Ishikawa (cell line): ENCODE measurements at regions not wholly inside any gene's neighbourhood (a gene's known extent, or its start where the extent isn't known, plus 50 kb on each side); places are given as distances from the start of the nearest gene placed in this dataset.

ENCODE experiments used
- CEBPB ChIP-seq: IDR thresholded peaks from 2 replicates; pipeline ENCODE4 v1.6.1; 2012
- CREB1 ChIP-seq: IDR thresholded peaks from 2 replicates; pipeline ENCODE4 v1.6.1; 2012; ENCODE audit warnings: low read depth
- EGR1 ChIP-seq: IDR thresholded peaks from 2 replicates; pipeline ENCODE4 v1.6.1; 2012
- EP300 ChIP-seq: IDR thresholded peaks from 2 replicates; pipeline ENCODE4 v1.6.1; 2012; ENCODE audit warnings: borderline replicate concordance
- FOXM1 ChIP-seq: IDR thresholded peaks from 2 replicates; pipeline ENCODE4 v1.6.1; 2012; ENCODE audit warnings: low read depth, borderline replicate concordance
- MAX ChIP-seq: IDR thresholded peaks from 2 replicates; pipeline ENCODE4 v1.6.1; 2012
- NFIC ChIP-seq: IDR thresholded peaks from 2 replicates; pipeline ENCODE4 v1.6.1; 2012
- RAD21 ChIP-seq: IDR thresholded peaks from 2 replicates; pipeline ENCODE4 v1.6.1; 2012; ENCODE audit warnings: low read depth
- REST ChIP-seq: IDR thresholded peaks from 2 replicates; pipeline ENCODE4 v1.6.1; 2012; ENCODE audit warnings: low read depth, mild to moderate bottlenecking
- TAF1 ChIP-seq: IDR thresholded peaks from 2 replicates; pipeline ENCODE4 v1.6.1; 2012; ENCODE audit warnings: low read depth, mild to moderate bottlenecking
- TCF12 ChIP-seq: IDR thresholded peaks from 2 replicates; pipeline ENCODE4 v1.6.1; 2012; ENCODE audit warnings: low read depth
- TEAD4 ChIP-seq: IDR thresholded peaks from 2 replicates; pipeline ENCODE4 v1.6.1; 2012
- USF1 ChIP-seq: IDR thresholded peaks from 2 replicates; pipeline ENCODE4 v1.6.1; 2012
- YY1 ChIP-seq: IDR thresholded peaks from 2 replicates; pipeline ENCODE4 v1.6.1; 2012; ENCODE audit warnings: low read depth
- ZBTB7A ChIP-seq: IDR thresholded peaks from 2 replicates; pipeline ENCODE4 v1.6.1; 2012; ENCODE audit warnings: low read depth

GRCh38 chr10:128529225-128529624 is 403.0 kb upstream of the MKI67 start:
- TF ChIP-seq EP300, result no peak
- no peak for TF ChIP-seq CEBPB
- TF ChIP-seq REST, result no peak
- TF ChIP-seq ZBTB7A, result no peak
- no peak for TF ChIP-seq TCF12
- no peak for TF ChIP-seq YY1
- TF ChIP-seq CREB1, result no peak
- no peak for TF ChIP-seq RAD21
- no peak for TF ChIP-seq NFIC
- no peak for TF ChIP-seq FOXM1
- TF ChIP-seq EGR1, result no peak
- no peak for TF ChIP-seq TAF1
- no peak for TF ChIP-seq TEAD4
- TF ChIP-seq MAX, result no peak
- no peak for TF ChIP-seq USF1

- TF ChIP-seq RAD21 (peak; percentile 27; the same call in 1 of the 2 replicates), NFIC (no peak)
Measured at GRCh38 chr10:128530301-128530700, 404.1 kb upstream of the MKI67 start.

- no peak for TF ChIP-seq FOXM1
- TF ChIP-seq EP300, result no peak
- TF ChIP-seq USF1, result no peak
- TF ChIP-seq CEBPB, result no peak
- TF ChIP-seq YY1, result no peak
- no peak for TF ChIP-seq CREB1
- TF ChIP-seq REST, result no peak
Measured at GRCh38 chr10:128530946-128531345, 404.7 kb upstream of the MKI67 start.

GRCh38 chr10:128534686-128535085 is 408.5 kb upstream of the MKI67 start:
- TF ChIP-seq EP300 (no peak), EGR1 (no peak), TCF12 (no peak), TEAD4 (no peak), ZBTB7A (no peak), CREB1 (no peak), USF1 (no peak), RAD21 (no peak), TAF1 (no peak), NFIC (no peak), YY1 (no peak), MAX (no peak), CEBPB (no peak), FOXM1 (no peak), REST (no peak)

- no peak for TF ChIP-seq TEAD4
- no peak for TF ChIP-seq TCF12
- TF ChIP-seq USF1, result no peak
- TF ChIP-seq YY1, result no peak
- no peak for TF ChIP-seq CEBPB
- no peak for TF ChIP-seq ZBTB7A
- no peak for TF ChIP-seq RAD21
- no peak for TF ChIP-seq NFIC
- no peak for TF ChIP-seq EP300
- no peak for TF ChIP-seq TAF1
- TF ChIP-seq FOXM1, result no peak
- no peak for TF ChIP-seq MAX
- TF ChIP-seq EGR1, result no peak
- TF ChIP-seq REST, result no peak
- TF ChIP-seq CREB1, result no peak
Measured at GRCh38 chr10:128536259-128536658, 410.0 kb upstream of the MKI67 start.
